H9 (cell line): ENCODE measurements at regions not wholly inside any gene's neighbourhood (a gene's known extent, or its start where the extent isn't known, plus 50 kb on each side); places are given as distances from the start of the nearest gene placed in this dataset.

ENCODE experiments used
- DNase-seq: peaks from one replicate; pipeline ENCODE4 v3.0.0-alpha.2; 2017
- H2AFZ ChIP-seq: one replicate; pipeline ENCODE4 v1.6.1; 2013; ENCODE audit warnings: mild to moderate bottlenecking, low read length, control low read depth, moderate library complexity
- H2AK5ac ChIP-seq: 2 replicates; pipeline ENCODE4 v1.6.1; 2013; ENCODE audit warnings: low read length, control low read depth, mixed read lengths; ENCODE audit not compliant: insufficient read length
- H2BK120ac ChIP-seq: one replicate; pipeline ENCODE4 v1.6.1; 2013; ENCODE audit warnings: low read depth, mild to moderate bottlenecking, low read length, control low read depth, inconsistent platforms; ENCODE audit not compliant: poor library complexity, severe bottlenecking
- H2BK12ac ChIP-seq: 2 replicates; pipeline ENCODE4 v1.6.1; 2013; ENCODE audit warnings: low read length, control low read depth, mixed read lengths, low read depth; ENCODE audit not compliant: insufficient read length
- H2BK15ac ChIP-seq: 2 replicates; pipeline ENCODE4 v1.6.1; 2013; ENCODE audit warnings: low read depth, low read length, control low read depth
- H2BK20ac ChIP-seq: one replicate; pipeline ENCODE4 v1.6.1; 2013; ENCODE audit warnings: low read depth, mild to moderate bottlenecking, low read length, control low read depth, inconsistent platforms; ENCODE audit not compliant: poor library complexity, severe bottlenecking
- H2BK5ac ChIP-seq: 2 replicates; pipeline ENCODE4 v1.6.1; 2013; ENCODE audit warnings: low read length, control low read depth, mixed read lengths; ENCODE audit not compliant: insufficient read length
- H3K14ac ChIP-seq: 2 replicates; pipeline ENCODE4 v1.6.1; 2013; ENCODE audit warnings: low read length, control low read depth; ENCODE audit not compliant: insufficient read depth
- H3K18ac ChIP-seq: 2 replicates; pipeline ENCODE4 v1.6.1; 2013; ENCODE audit warnings: low read depth, mild to moderate bottlenecking, mixed read lengths, low read length, control low read depth; ENCODE audit not compliant: insufficient read length
- H3K23ac ChIP-seq: 2 replicates; pipeline ENCODE4 v1.6.1; 2013; ENCODE audit warnings: low read length, control low read depth, mixed read lengths, low read depth; ENCODE audit not compliant: insufficient read length
- H3K23me2 ChIP-seq: 2 replicates; pipeline ENCODE4 v1.6.1; 2013; ENCODE audit warnings: low read depth, mild to moderate bottlenecking, mixed read lengths, low read length, control low read depth; ENCODE audit not compliant: insufficient read length, poor library complexity, severe bottlenecking
- H3K27ac ChIP-seq: 2 replicates; pipeline ENCODE4 v1.5.1; 2013; ENCODE audit warnings: low read length, control low read depth, mixed read lengths, low read depth; ENCODE audit not compliant: insufficient read length
- H3K27me3 ChIP-seq: 2 replicates; pipeline ENCODE4 v1.6.1; 2013; ENCODE audit warnings: low read length, control low read depth, inconsistent platforms; ENCODE audit not compliant: insufficient read depth
- H3K4ac ChIP-seq: 2 replicates; pipeline ENCODE4 v1.6.1; 2013; ENCODE audit warnings: low read depth, mild to moderate bottlenecking, control low read depth, inconsistent platforms, low read length, moderate library complexity
- H3K4me1 ChIP-seq: 2 replicates; pipeline ENCODE4 v1.6.1; 2013; ENCODE audit warnings: low read length, control low read depth, inconsistent platforms; ENCODE audit not compliant: insufficient read depth
- H3K4me2 ChIP-seq: 2 replicates; pipeline ENCODE4 v1.6.1; 2013; ENCODE audit warnings: low read length, control low read depth, mixed read lengths; ENCODE audit not compliant: insufficient read length, insufficient read depth
- H3K56ac ChIP-seq: 2 replicates; pipeline ENCODE4 v1.6.1; 2013; ENCODE audit warnings: low read depth, mild to moderate bottlenecking, mixed read lengths, low read length, control low read depth; ENCODE audit not compliant: insufficient read length
- H3K79me1 ChIP-seq: 2 replicates; pipeline ENCODE4 v1.6.1; 2013; ENCODE audit warnings: low read depth, mild to moderate bottlenecking, moderate library complexity, low read length, control low read depth, inconsistent platforms; ENCODE audit not compliant: insufficient read depth, poor library complexity, severe bottlenecking
- H3K79me2 ChIP-seq: 2 replicates; pipeline ENCODE4 v1.6.1; 2013; ENCODE audit warnings: low read length, control low read depth, inconsistent platforms; ENCODE audit not compliant: insufficient read depth
- H3K9ac ChIP-seq: 2 replicates; pipeline ENCODE4 v1.6.1; 2013; ENCODE audit warnings: low read length, control low read depth, mixed read lengths; ENCODE audit not compliant: insufficient read length; ENCODE audit errors: extremely low read depth
- H3K9me3 ChIP-seq: one replicate; pipeline ENCODE4 v1.6.1; 2013; ENCODE audit warnings: low read depth, low read length, inconsistent platforms; ENCODE audit not compliant: control insufficient read depth
- H3T11ph ChIP-seq: one replicate; pipeline ENCODE4 v1.6.1; 2013; ENCODE audit warnings: mild to moderate bottlenecking, low read length, control low read depth, inconsistent platforms
- H4K20me1 ChIP-seq: one replicate; pipeline ENCODE4 v1.6.1; 2013; ENCODE audit not compliant: control insufficient read depth, insufficient read length, insufficient read depth
- H4K5ac ChIP-seq: 2 replicates; pipeline ENCODE4 v1.6.1; 2013; ENCODE audit warnings: low read depth, mild to moderate bottlenecking, mixed read lengths, low read length, control low read depth; ENCODE audit not compliant: insufficient read length
- H4K8ac ChIP-seq: replicated peaks from 2 replicates; pipeline ENCODE4 v1.6.1; 2013; ENCODE audit warnings: low read length, control low read depth, mixed read lengths, low read depth; ENCODE audit not compliant: insufficient read length
- H4K91ac ChIP-seq: 2 replicates; pipeline ENCODE4 v1.6.1; 2013; ENCODE audit warnings: low read depth, mild to moderate bottlenecking, moderate library complexity, mixed read lengths, low read length, control low read depth; ENCODE audit not compliant: insufficient read length
- H3K27ac Mint-ChIP-seq, 3 experiments: 2 replicates in 2 of 3; 3 replicates in 1 of 3; pipeline ENCODE4 v1.8.0; 2020 to 2021; ENCODE audit warnings: mixed read lengths in 3 of 3, mild to moderate bottlenecking in 1 of 3, moderate library complexity in 1 of 3
- H3K27me3 Mint-ChIP-seq: 2 replicates; pipeline ENCODE4 v1.8.0; 2021; ENCODE audit warnings: low read depth, mild to moderate bottlenecking, moderate library complexity, mixed read lengths
- H3K36me3 Mint-ChIP-seq, 3 experiments: 2 replicates in 2 of 3; 3 replicates in 1 of 3; pipeline ENCODE4 v1.8.0; 2020 to 2021; ENCODE audit warnings: low read depth in 3 of 3, mixed read lengths in 3 of 3; ENCODE audit not compliant: insufficient read depth in 1 of 3
- H3K4me1 Mint-ChIP-seq, 2 experiments: 2 replicates each; pipeline ENCODE4 v1.8.0; 2020; ENCODE audit warnings: mixed read lengths in 2 of 2
- H3K4me3 Mint-ChIP-seq, 2 experiments: 2 replicates in 1 of 2; 3 replicates in 1 of 2; pipeline ENCODE4 v1.8.0; 2020 to 2021; ENCODE audit warnings: mild to moderate bottlenecking in 2 of 2, mixed read lengths in 2 of 2, moderate library complexity in 1 of 2
- H3K9me3 Mint-ChIP-seq, 2 experiments: 2 replicates in 1 of 2; 3 replicates in 1 of 2; pipeline ENCODE4 v1.8.0; 2020; ENCODE audit warnings: mild to moderate bottlenecking in 2 of 2, mixed read lengths in 2 of 2, moderate library complexity in 1 of 2
- WGBS: extraction: QIAGEN DNeasy Blood & Tissue Kit; methylation state at CpG from one replicate; pipeline ENCODE4 v1.1.7; 2013; ENCODE audit warnings: missing lambda C conversion rate, low lambda C conversion rate, mixed read lengths; ENCODE audit not compliant: insufficient read length; ENCODE audit errors: extremely low coverage; 5-methylcytosine and 5-hydroxymethylcytosine counted together
- TF ChIP-seq, protein P1 (sequence below): fragments of 200-600 bp; sonication (generic); conservative IDR thresholded peaks from 3 replicates; pipeline ENCODE4 v1.8.0; 2021; ENCODE audit warnings: antibody characterized with exemption, mild to moderate bottlenecking

DNA sequence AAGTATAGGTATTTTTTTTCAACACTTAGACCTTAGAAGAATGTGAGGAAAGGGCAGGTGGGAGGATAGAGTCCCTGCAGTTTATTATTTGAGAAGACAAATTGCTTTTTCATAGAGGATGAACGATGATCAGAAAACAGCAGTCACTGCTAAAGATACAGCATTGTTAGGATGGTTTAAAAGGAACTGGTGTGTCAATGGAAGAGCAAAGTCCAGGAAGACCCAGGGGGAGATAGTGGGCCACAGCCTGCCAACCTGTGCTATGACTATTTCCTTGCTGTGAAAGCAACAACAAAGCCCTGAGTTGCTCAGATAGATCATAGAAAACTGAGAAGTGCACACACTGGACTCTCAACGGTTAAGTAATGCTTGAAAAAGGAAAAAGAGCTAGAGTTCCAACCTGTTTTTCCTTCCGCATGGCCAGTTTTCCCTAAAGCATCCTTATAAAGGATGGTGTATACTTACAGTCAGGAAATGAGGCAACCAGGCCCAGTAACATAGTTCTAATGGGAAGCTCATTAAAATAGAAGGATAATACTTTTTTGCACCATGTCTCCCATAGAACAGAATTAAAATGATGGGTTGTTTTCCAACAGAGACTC lies 153.8 kb downstream of the CEMIP2 start:
- H3K27me3 ChIP-seq = no peaks in the 10 kb centered on the region
- TF ChIP-seq, protein P1, sequence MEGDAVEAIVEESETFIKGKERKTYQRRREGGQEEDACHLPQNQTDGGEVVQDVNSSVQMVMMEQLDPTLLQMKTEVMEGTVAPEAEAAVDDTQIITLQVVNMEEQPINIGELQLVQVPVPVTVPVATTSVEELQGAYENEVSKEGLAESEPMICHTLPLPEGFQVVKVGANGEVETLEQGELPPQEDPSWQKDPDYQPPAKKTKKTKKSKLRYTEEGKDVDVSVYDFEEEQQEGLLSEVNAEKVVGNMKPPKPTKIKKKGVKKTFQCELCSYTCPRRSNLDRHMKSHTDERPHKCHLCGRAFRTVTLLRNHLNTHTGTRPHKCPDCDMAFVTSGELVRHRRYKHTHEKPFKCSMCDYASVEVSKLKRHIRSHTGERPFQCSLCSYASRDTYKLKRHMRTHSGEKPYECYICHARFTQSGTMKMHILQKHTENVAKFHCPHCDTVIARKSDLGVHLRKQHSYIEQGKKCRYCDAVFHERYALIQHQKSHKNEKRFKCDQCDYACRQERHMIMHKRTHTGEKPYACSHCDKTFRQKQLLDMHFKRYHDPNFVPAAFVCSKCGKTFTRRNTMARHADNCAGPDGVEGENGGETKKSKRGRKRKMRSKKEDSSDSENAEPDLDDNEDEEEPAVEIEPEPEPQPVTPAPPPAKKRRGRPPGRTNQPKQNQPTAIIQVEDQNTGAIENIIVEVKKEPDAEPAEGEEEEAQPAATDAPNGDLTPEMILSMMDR = no peak
- H3K79me2 ChIP-seq = no peaks in the 10 kb centered on the region
- H3K18ac ChIP-seq = no peak overlapping the region
- no peak overlapping the region for H3K9ac ChIP-seq
- Mint-ChIP-seq H3K27me3 (no peaks in the 10 kb centered on the region), H3K4me3 (no peak overlapping the region), H3K4me1 (no peaks in the 10 kb centered on the region; a peak in 1 of 4 replicates), H3K36me3 (peaks cover 5 to 31% (median 16%) of the 10 kb centered on the region in 3 experiments), H3K9me3 (peaks cover 31% of the 10 kb centered on the region in 2 experiments), H3K27ac (no peak overlapping the region; a peak in 1 of 7 replicates)
- H3T11ph ChIP-seq = no peak overlapping the region
- H3K23me2 ChIP-seq = no peaks in the 10 kb centered on the region
- no CpG with 5 or more reads among the region's 3 CpGs for WGBS
- H3K27ac ChIP-seq = no peak overlapping the region
- H3K79me1 ChIP-seq = no peaks in the 10 kb centered on the region
- no peak overlapping the region for H3K56ac ChIP-seq
- no peak overlapping the region for H4K91ac ChIP-seq
- H4K20me1 ChIP-seq = no peaks in the 10 kb centered on the region
- no peak for DNase-seq
- no peak overlapping the region for H3K4ac ChIP-seq
- H4K5ac ChIP-seq = no peak overlapping the region
- H2AFZ ChIP-seq = no peak overlapping the region
- no peak overlapping the region for H2BK15ac ChIP-seq
- no peak overlapping the region for H3K23ac ChIP-seq
- no peak overlapping the region for H3K14ac ChIP-seq
- no peak overlapping the region for H4K8ac ChIP-seq
- no peak overlapping the region for H2AK5ac ChIP-seq
- no peak overlapping the region for H2BK20ac ChIP-seq
- no peak overlapping the region for H2BK5ac ChIP-seq
- H2BK12ac ChIP-seq = no peak overlapping the region
- H2BK120ac ChIP-seq = no peak overlapping the region
- no peaks in the 10 kb centered on the region for H3K9me3 ChIP-seq
- no peak overlapping the region for H3K4me2 ChIP-seq
- H3K4me1 ChIP-seq = no peaks in the 10 kb centered on the region
